ENCODE measurements at regions not wholly inside any gene's neighbourhood (a gene's known extent, or its start where the extent isn't known, plus 50 kb on each side); places are given as distances from the start of the nearest gene placed in this dataset.

GRCh38 chr2:189997016-189997415, 65.5 kb downstream of the MSTN start:
- no peaks in the 10 kb centered on the region for H3K4me1 ChIP-seq (replicated peaks in 1 of 4; ENCODE audit: control insufficient read depth in 3 of 4, insufficient read depth in 4 of 4, low read length in 3 of 4)
- H2BK12ac ChIP-seq (ENCODE audit: low read depth, low read length) = no peak overlapping the region
- TF ChIP-seq RFX5 (IDR thresholded peaks at IDR 0.05; ENCODE audit: borderline replicate concordance, low read depth, low read length) (no peak), YY1 (IDR thresholded peaks at IDR 0.05; ENCODE audit: low read depth, low read length) (no peak), POLR2AphosphoS5 (IDR thresholded peaks at IDR 0.05; ENCODE audit: low read depth, low read length) (no peak), GABPA (IDR thresholded peaks at IDR 0.05; ENCODE audit: borderline replicate concordance, insufficient read depth, low read length) (no peak), KDM4A (IDR thresholded peaks at IDR 0.05; ENCODE audit: low read depth, low read length, severe bottlenecking) (no peak), NANOG (IDR thresholded peaks at IDR 0.05; ENCODE audit: insufficient read depth, low read depth, low read length, poor library complexity, severe bottlenecking) (no peak), CTCF (IDR thresholded peaks at IDR 0.05; ENCODE audit: control extremely low read depth in 1 of 3, insufficient read depth in 1 of 3, low read depth in 1 of 3, low read length in 3 of 3) (no peak), RXRA (IDR thresholded peaks at IDR 0.05; ENCODE audit: insufficient read depth, low read depth, low read length) (no peak), KDM1A (IDR thresholded peaks at IDR 0.05; ENCODE audit: borderline replicate concordance, low read length) (no peak), TCF12 (IDR thresholded peaks at IDR 0.05; ENCODE audit: low read depth, low read length) (no peak), KDM5A (IDR thresholded peaks at IDR 0.05; ENCODE audit: low read length) (no peak), CHD1 (IDR thresholded peaks at IDR 0.05; ENCODE audit: low read depth, low read length) (no peak), CBX8 (IDR thresholded peaks at IDR 0.05; ENCODE audit: borderline replicate concordance, low read depth, low read length) (no peak)

More at GRCh38 chr2:189997016-189997415, 65.5 kb downstream of the MSTN start:
- Histone ChIP-seq H3K23ac (ENCODE audit: insufficient read length) (no peak overlapping the region), H3K4me3 (ENCODE audit: extremely low read depth in 1 of 4, insufficient read depth in 2 of 4, low read depth in 3 of 4, low read length in 4 of 4) (no peak overlapping the region), H3K9me3 (ENCODE audit: insufficient read depth in 2 of 2, low read depth in 1 of 2, low read length in 1 of 2) (no peaks in the 10 kb centered on the region), H3K27me3 (replicated peaks in 1 of 4; ENCODE audit: control insufficient read depth in 3 of 4, extremely low read depth in 1 of 4, insufficient read depth in 3 of 4, low read length in 3 of 4) (no peaks in the 10 kb centered on the region), H3K27ac (ENCODE audit: low read depth, low read length) (no peak overlapping the region), H2BK20ac (ENCODE audit: low read length) (no peak overlapping the region), H3K23me2 (ENCODE audit: low read depth, low read length) (no peaks in the 10 kb centered on the region), H4K5ac (ENCODE audit: insufficient read length, low read depth, low read length) (no peak overlapping the region), H2AFZ (ENCODE audit: low read length) (no peak overlapping the region), H3K4ac (replicated peaks; ENCODE audit: insufficient read length, low read depth, low read length) (no peak overlapping the region), H3K18ac (ENCODE audit: extremely low read depth, low read length) (no peak overlapping the region), H4K20me1 (replicated peaks in 1 of 2; ENCODE audit: control insufficient read depth in 1 of 2, insufficient read depth in 2 of 2, low read length in 2 of 2) (no peaks in the 10 kb centered on the region), H4K91ac (replicated peaks; ENCODE audit: insufficient read length, low read length) (no peak overlapping the region), H2AK5ac (ENCODE audit: low read depth, low read length) (no peak overlapping the region), H4K8ac (ENCODE audit: extremely low read depth, insufficient read depth, low read length) (no peak overlapping the region), H2BK15ac (ENCODE audit: low read length) (no peak overlapping the region), H3K36me3 (ENCODE audit: control insufficient read depth in 2 of 4, insufficient read depth in 4 of 4, low read length in 3 of 4) (no peaks in the 10 kb centered on the region), H2BK120ac (replicated peaks; ENCODE audit: low read depth, low read length) (no peak overlapping the region), H2BK5ac (ENCODE audit: low read depth, low read length) (no peak overlapping the region), H3K9ac (replicated peaks in 1 of 4; ENCODE audit: extremely low read depth in 1 of 4, low read depth in 3 of 4, low read length in 3 of 4) (no peak overlapping the region), H3K56ac (replicated peaks; ENCODE audit: insufficient read length, low read depth, low read length) (no peak overlapping the region), H3K79me2 (ENCODE audit: control insufficient read depth in 1 of 2, insufficient read depth in 2 of 2, low read length in 2 of 2) (no peaks in the 10 kb centered on the region), H3K4me2 (ENCODE audit: insufficient read depth in 1 of 2, low read depth in 2 of 2, low read length in 2 of 2) (no peak overlapping the region), H3K79me1 (ENCODE audit: low read depth, low read length) (no peaks in the 10 kb centered on the region), H3K14ac (ENCODE audit: insufficient read length) (no peak overlapping the region)
- ChIA-PET CTCF (ENCODE audit: partially characterized antibody) (interaction anchor here (1.1 to 1.9 kb wide), 4 partner anchors 8 to 83 kb away, joined by 3 to 4 read pairs (median 4); no protein-coding TSS in a partner anchor), POLR2A (ENCODE audit: partially characterized antibody) (no interaction called here)
- DNase-seq (ENCODE audit: low read depth in 1 of 2, low spot score in 2 of 2) (no peak), FAIRE-seq (no peak)
- 83% methylated on average over 1 of the region's 1 CpG; no CpG with 5 or more reads in 1 of the 2 experiments for WGBS, 2 experiments (ENCODE audit: extremely low coverage in 1 of 2, insufficient coverage in 1 of 2, insufficient read length in 1 of 2, insufficient replicate concordance in 2 of 2, low coverage in 1 of 2, low lambda C conversion rate in 2 of 2, missing lambda C conversion rate in 1 of 2)
